OCI-LY7 (cell line): ENCODE measurements at regions not wholly inside any gene's neighbourhood (a gene's known extent, or its start where the extent isn't known, plus 50 kb on each side); places are given as distances from the start of the nearest gene placed in this dataset.

ENCODE experiments used
- EZH2phosphoT487 ChIP-seq: fragments of 200-600 bp; sonication (generic); IDR thresholded peaks from 2 replicates; pipeline ENCODE4 v1.6.1; 2018; ENCODE audit warnings: low read depth, borderline replicate concordance, mild to moderate bottlenecking, mixed run types, antibody characterized with exemption, low read length, moderate library complexity, mixed read lengths
- TF ChIP-seq, protein P1 (sequence below): fragments of 200-600 bp; sonication (generic); conservative IDR thresholded peaks from 2 replicates; pipeline ENCODE4 v1.5.1; 2014; ENCODE audit warnings: mild to moderate bottlenecking, antibody characterized with exemption, low read length, moderate library complexity, mixed read lengths

DNA sequence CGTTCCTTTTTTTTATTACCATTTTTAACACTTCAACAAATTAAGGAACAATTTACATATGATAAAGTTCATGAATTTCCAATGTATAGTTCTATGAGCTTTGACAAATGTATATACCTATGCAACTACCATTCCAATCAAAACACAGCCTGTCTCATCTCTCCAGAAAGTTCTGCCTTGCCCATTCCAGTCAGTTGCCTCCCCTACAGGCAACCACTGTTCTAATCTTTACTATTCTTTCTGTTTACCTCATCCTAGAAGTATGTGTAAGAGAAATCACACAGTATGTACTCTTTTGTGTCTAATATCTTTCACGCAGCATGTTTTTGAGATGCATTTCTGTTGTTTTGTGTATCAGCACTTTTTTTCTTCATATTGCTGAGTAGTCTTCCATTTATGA is 224.9 kb downstream of the KIT start:
- TF ChIP-seq, protein P1, sequence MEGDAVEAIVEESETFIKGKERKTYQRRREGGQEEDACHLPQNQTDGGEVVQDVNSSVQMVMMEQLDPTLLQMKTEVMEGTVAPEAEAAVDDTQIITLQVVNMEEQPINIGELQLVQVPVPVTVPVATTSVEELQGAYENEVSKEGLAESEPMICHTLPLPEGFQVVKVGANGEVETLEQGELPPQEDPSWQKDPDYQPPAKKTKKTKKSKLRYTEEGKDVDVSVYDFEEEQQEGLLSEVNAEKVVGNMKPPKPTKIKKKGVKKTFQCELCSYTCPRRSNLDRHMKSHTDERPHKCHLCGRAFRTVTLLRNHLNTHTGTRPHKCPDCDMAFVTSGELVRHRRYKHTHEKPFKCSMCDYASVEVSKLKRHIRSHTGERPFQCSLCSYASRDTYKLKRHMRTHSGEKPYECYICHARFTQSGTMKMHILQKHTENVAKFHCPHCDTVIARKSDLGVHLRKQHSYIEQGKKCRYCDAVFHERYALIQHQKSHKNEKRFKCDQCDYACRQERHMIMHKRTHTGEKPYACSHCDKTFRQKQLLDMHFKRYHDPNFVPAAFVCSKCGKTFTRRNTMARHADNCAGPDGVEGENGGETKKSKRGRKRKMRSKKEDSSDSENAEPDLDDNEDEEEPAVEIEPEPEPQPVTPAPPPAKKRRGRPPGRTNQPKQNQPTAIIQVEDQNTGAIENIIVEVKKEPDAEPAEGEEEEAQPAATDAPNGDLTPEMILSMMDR: no peak
- no peak for TF ChIP-seq EZH2phosphoT487
